GM18907 (cell line): ENCODE measurements at regions not wholly inside any gene's neighbourhood (a gene's known extent, or its start where the extent isn't known, plus 50 kb on each side); places are given as distances from the start of the nearest gene placed in this dataset.

Source experiments
- ATAC-seq: cut with Tn5 transposase; IDR thresholded peaks from one replicate; pipeline ENCODE4 v1.9.1; 2021; ENCODE audit warnings: mild to moderate bottlenecking, moderate library complexity; ENCODE audit not compliant: unreplicated experiment

DNA sequence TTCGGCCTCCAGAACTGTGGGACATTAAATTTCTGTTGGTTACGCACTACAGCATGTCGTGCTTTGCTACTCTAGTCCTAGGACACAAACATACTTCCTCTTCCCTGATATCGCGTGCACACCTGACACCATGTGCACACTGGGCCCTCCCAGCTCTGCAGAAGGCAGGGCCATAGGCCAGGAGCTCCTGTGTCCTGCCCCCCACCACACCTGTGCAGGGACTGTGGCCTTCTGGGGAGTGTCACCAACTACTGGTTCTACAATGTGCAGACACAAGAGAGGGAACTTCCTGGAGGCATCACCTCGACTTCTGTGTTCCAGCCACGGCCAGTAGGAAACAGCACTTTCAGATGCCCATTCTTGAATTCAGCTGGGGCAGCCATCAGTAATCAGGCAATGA, 646.4 kb upstream of the MGMT start:
- ATAC-seq, result no peak

DNA sequence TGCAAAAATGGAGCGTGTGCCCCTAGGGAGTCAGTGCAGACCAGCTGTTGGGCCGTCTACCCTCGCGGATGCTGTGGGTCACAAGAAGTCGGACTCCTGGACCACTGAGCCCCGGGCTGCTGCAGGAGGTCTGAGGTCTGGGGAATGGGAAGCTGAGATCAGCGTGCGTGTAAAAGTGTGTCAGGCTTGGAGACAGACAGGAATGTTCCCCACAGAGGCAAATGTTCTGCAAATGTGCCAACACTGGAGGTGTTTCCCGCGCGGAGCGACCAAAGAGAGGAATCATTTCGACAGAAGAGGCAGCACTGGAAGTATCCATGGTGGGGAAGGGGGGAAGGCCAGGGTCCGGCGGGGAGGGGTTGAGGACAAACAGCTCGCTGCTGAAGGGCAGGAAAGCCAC, 643.8 kb upstream of the MGMT start:
- ATAC-seq, result no peak

DNA sequence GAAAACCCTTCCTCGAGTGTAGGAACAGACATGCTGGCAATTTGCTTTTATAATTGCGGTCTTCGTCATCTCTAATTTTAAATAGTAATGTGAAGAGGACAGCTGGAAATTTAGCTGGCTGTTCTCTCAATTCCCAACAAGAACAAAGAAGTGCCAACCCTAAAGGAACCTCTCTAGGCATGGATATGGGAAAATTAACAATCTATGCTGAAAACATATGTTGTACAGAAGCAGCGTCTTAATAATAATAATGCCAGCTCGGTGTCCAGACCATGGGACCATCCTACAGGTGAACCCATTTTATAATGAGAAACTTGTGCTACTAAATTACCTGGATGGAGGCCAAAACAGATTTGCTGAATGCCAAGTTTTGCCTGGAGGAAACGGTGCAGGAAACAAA, 641.4 kb upstream of the MGMT start:
- no peak for ATAC-seq

DNA sequence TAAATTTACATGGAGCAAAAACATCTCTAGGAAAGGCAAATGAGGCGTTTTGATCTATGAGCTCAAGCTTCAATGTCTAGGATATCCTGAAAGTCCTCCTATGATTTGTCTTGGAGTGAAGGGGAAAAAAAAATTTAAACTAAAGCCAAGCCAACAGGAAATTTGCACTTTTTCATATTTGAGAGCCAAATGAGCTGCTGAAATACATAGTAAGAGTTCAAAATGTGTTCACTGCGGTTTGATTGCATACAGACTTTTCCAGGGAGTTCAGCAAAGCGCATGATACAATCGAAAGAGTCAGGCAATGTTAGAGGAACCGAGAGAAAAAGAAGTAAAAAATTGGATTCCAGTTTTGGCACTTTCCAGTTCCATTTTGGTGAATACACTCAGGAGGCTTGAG, 633.4 kb upstream of the MGMT start:
- no peak for ATAC-seq

- no peak for ATAC-seq
These were observed 631.7 kb upstream of the MGMT start for GRCh38 chr10:128835361-128835760.

GRCh38 chr10:128837478-128837877, 629.6 kb upstream of the MGMT start:
- no peak for ATAC-seq

GRCh38 chr10:128839134-128839533, 627.9 kb upstream of the MGMT start:
- ATAC-seq, result no peak

- ATAC-seq, result no peak
These were observed 627.3 kb upstream of the MGMT start for GRCh38 chr10:128839701-128840100.

GRCh38 chr10:128843972-128844371, 623.1 kb upstream of the MGMT start:
- no peak for ATAC-seq

GRCh38 chr10:128846927-128847326, 620.1 kb upstream of the MGMT start:
- ATAC-seq, result no peak

GRCh38 chr10:128848810-128849209, 618.2 kb upstream of the MGMT start:
- no peak for ATAC-seq

DNA sequence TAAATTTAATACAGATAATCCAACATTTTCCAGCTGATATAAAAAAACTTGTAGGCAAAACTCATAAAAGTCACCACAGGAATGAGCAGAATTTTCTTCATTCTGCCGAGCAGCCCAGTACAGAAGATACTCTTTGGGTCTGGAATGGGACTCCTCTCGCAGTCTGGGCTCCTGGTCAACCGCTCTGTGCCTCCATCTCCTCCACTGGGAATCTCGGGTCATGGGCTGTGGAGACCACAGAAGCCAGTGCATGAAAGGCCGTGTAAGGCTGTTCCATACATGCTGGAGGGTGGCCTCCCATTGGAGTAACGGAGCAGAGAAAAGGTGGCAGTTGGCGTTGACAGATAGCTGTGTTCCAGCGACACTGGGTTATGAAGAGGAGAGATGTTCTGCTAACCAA, 616.4 kb upstream of the MGMT start:
- ATAC-seq, result no peak

DNA sequence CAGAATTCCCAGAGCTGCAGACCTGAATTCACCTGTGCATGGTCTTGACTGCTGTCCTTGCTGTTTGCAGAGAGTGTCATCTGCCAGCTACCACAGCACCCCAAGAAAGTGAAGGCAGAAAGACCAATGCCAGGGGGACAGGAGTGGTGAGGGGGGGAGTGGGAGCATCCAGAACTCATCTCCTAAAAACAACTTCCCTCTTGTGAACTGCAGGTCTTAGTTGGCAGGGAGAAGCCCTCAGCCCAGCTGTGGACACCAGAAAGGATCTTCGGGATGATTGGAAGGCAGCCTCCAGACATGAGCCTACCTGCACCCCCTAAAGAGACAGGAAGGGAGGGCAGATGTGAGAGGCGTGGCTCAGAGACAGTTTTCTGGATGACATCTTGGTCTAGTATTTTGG, 615.8 kb upstream of the MGMT start:
- no peak for ATAC-seq

DNA sequence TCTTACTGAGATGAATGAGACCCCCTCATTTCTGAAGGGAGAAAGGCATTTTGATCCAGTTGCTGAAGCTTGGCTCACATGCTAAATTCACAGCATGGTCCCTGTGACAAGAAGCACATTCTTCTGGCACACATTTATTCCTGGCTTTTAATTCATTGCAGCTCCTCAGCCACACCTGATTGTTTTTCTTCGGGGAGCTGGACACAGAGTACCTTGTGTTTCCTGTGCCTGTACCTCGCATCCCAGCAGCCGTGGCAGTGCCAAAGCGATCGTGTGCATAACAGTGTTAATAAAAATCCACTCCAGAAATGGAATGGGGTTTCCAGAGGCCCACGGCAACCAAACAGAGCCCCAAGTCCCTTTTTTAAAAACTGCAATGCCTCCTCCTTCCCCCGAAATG, 615.3 kb upstream of the MGMT start:
- no peak for ATAC-seq

DNA sequence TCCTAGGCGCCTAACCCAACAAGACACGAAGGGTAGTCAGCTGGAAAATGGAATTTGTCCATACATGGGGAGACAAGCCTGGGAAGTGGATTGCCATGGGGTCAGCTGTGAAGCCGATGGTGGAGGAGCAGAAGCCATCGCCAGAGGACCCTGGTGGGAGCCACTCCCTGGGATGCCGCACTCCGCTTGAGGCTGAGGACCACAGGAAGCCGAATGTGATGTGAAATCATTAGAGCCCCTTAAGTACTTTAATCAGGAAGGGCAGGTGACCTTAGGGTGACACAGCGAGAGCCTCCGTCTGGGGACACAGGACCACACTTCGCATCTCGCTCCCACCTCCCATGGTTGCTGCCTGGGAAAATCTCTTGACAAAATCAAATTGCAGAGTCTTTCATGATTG, 614.6 kb upstream of the MGMT start:
- ATAC-seq, result no peak

DNA sequence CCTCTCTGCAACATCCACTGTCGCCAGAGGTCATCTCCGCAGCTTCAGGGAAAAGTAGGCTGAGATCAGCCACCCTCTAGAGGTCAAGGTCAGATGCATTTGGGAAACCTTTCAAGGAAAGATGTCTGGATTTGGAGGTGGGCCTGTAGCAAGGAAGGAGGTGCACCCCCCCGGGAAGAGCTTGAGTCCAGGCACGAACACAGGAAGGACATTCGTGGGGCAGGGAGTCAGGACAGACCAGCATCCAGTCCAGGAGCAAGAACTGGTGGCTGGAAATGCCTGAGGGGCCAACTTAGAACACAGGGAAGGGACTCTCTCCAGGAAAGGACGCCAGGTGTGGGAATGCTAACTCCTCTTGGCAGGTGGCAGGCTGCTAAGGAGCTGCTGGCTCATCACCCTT, 614.1 kb upstream of the MGMT start:
- ATAC-seq, result no peak

- ATAC-seq, result no peak
These were observed 613.5 kb upstream of the MGMT start for GRCh38 chr10:128853537-128853936.

DNA sequence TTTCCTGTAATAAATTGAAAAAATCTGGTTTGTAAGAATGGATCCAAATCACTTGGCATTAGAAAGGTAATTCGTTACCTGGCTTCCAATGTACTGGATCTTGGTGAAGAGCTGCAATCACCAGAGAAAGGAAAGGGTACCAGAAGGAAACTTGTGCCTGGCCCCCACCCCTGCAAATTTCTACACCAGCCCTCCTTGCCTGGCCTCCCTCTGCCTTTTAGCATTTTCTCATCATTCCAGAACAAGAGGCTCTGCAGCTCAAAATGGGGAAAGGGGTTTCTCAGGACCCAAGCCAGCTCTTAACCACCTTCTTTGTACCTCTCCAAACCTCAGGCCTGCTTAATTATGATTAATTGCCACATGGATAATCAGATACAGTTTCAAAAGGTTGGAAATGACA, 612.8 kb upstream of the MGMT start:
- ATAC-seq, result no peak

DNA sequence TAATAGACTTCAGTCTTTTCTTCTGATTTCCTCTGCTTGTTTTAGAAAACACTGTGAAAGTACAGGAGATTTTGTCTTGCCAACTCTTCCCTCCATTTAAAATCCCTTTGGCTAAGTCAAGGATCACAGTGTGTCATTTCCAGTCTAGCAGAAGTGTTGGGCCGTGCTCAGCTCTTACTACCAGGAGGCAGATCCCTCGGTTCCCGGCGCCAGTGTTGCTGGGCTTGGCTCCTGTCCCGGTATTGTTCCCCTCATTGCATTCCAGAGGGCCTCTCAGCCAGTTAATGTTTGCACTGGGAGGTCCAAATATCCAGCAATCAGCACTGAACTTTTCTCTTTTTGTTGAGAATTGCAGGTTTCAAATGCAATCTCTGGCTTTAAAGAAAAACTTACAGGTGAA, 612.1 kb upstream of the MGMT start:
- ATAC-seq, result no peak

DNA sequence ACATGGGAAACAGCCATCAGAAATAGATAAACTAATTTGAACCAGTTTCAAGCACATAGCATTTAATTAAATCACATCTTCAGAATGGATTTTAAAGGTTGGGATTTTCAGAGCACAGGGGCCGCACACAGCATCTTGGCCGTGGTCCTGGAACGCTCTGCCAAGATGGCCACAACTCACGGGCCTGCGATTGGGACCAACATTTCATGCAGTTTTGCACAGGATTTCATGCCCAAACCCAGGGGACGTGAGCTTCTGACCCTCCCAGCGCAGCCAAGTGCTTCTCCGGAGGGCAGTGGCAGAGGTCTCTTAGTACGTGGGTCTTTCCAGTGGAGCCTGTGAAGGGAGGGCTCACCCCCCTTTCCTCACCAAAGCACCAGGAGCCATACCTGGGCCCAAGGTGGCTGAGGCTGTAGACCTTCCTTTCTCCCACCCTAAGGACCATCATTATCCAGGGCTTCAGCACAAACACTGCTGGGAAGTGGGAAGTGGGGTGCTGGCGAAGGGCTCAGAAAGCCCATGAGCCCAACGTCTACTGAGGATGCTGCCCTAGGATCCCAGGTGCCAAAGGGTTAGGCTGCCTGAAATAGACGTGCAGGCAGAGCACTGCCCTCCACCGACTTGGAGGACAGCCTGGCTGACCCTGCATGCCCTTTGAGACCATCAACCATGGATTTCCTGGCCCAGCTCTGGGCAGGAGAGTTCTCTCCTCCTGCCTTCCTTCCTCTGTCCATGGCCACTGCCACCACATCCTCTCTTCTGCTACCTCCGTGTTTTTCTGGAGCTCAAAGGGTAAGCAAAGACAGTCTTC, 611.2 kb upstream of the MGMT start:
- ATAC-seq, result no peak

DNA sequence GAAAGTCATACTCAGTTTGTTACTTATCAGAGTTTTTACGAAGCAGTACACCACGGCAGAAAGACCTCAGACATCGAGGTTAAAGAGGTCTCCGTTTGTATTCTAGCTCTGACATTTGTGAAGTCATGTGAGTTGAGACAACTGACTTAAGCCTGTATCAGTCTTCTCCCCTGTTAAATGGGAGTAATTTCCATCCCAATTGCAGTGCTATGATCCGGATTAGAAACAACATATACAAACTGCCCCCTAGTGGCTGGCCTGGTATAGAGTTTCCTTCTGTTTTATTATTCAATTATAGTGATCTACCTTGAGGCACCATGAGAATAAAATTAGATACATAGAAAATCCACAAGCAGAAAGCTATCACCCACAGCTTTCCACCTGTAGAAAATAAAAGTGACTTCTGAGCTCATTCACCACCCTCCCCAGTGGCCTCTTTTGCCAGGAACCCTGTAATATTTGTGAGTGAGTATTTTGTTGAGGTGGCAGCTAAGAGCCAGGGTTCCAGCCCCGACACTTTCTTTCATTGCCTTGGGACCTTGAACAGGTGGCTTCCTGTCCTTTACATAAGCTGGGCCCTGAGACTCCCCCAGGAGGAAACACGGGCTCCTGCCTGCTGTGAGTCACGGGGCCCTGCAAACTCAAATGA, 607.2 kb upstream of the MGMT start:
- no peak for ATAC-seq

- no peak for ATAC-seq
These were observed 606.5 kb upstream of the MGMT start for GRCh38 chr10:128860574-128860973.
